NCI-H460 (cell line): ENCODE measurements at regions not wholly inside any gene's neighbourhood (a gene's known extent, or its start where the extent isn't known, plus 50 kb on each side); places are given as distances from the start of the nearest gene placed in this dataset.

Experiments used
- DNase-seq: peaks from one replicate; pipeline ENCODE4 v3.0.0-alpha.2; 2016; ENCODE audit warnings: low read depth; ENCODE audit errors: extremely low read depth

GRCh38 chr4:41388080-41388479 lies 131.4 kb downstream of the UCHL1 start:
- DNase-seq: no peak

DNA sequence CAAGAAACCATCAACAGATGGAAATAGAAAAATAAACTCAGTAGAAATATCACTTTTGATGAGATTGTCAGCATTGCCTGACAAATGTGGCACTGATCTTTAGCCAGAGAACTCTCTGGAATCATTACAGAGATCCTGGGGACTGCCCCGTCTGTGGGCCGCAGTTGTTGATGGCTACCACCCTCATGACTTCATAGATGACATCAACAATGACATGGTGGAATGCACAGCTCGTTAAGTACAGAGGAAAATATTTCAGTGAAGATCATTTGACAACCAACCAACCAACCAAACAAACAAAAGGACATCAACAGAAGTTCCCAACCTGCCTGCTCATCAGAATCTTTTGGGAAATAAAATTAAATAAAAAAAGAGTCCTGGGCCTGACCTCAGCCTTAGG lies 132.6 kb downstream of the UCHL1 start:
- DNase-seq: no peak

GRCh38 chr4:41390661-41391060 lies 133.9 kb downstream of the UCHL1 start:
- DNase-seq: no peak

- no peak for DNase-seq
These were observed 134.5 kb downstream of the UCHL1 start for GRCh38 chr4:41391271-41391670.

- no peak for DNase-seq
These were observed 137.8 kb downstream of the UCHL1 start for GRCh38 chr4:41394481-41394894.

- no peak for DNase-seq
These were observed 139.5 kb downstream of the UCHL1 start for GRCh38 chr4:41396214-41396613.

DNA sequence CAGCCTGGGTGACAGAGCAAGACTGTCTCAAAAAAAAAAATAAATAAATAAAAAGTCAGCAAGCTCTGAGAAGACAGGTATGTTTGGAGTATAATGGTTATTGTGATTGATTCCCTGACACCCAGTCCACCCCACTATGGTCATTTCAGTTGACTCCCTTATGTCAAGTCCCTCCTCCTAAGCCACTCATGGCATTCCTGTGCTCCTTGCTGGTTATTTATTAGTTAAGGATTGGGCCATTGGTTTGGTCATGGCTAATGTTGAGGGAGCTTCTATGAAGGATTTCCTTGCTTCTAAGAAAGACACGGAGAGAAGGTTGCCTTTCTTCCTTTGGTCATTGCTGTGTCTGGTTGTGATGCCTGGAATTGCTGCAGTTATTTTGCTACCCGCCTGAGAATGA lies 140.1 kb downstream of the UCHL1 start:
- no peak for DNase-seq

DNA sequence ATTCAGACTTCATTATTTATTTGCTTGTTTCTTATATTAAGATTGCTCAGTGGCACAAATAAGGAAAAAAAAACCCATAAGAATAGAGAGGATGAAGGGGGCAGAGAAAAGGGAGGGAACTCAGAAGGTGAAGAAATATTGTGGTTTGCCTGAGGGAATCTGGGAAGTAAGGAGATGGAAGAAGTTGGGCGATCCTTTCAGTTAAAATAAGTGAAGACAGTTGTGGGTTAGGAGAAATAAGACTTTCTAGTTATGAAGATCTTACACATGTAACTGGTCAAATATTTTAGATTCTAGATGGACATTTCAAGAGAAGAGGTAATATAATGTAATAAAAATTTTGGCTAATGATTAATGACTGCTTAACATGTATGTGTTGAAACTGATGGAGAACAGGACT lies 138.7 kb upstream of the LIMCH1 start:
- no peak for DNase-seq

- DNase-seq: no peak
These were observed 137.7 kb upstream of the LIMCH1 start for GRCh38 chr4:41400296-41400695.

GRCh38 chr4:41405464-41406112 lies 132.4 kb upstream of the LIMCH1 start:
- peak; percentile 40 for DNase-seq

DNA sequence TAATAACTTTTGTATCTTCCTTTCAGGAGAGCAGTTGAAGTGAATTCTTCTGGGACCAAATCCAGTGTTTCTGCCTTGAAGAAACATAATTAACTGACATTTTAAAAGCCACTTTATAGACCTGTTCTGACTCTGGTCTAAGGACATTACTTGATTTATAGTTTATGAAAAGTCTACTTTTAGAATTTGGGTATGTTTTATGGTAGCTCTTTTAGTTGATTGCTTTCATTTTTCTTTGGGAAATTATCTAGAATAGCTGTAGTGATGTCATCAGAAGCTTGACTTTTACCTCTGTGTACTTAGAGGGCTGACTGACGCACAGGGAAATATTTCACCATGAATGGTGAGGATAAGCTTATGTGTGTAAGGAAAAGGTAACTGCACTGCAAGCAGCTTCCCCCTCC lies 131.8 kb upstream of the LIMCH1 start:
- peak; percentile 90 for DNase-seq

DNA sequence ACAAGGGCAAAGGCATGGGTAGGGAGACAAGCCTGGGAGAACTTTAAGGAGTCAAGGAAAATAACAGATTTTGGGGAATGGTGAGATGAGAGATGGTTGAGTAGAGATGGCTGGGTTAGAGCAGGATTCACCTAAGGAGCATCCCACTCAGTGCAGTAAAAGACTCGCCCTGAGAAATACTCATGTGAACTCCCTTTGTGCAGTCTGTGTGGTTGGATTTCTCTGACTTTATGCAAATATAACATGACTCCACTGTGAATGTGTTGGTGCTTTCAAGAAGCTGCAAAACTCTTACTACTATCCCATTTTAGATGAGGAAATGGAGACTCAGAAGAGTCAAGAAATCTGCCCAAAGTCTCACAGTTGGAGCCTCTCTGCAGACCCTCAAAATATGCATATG lies 129.8 kb upstream of the LIMCH1 start:
- DNase-seq: no peak

DNA sequence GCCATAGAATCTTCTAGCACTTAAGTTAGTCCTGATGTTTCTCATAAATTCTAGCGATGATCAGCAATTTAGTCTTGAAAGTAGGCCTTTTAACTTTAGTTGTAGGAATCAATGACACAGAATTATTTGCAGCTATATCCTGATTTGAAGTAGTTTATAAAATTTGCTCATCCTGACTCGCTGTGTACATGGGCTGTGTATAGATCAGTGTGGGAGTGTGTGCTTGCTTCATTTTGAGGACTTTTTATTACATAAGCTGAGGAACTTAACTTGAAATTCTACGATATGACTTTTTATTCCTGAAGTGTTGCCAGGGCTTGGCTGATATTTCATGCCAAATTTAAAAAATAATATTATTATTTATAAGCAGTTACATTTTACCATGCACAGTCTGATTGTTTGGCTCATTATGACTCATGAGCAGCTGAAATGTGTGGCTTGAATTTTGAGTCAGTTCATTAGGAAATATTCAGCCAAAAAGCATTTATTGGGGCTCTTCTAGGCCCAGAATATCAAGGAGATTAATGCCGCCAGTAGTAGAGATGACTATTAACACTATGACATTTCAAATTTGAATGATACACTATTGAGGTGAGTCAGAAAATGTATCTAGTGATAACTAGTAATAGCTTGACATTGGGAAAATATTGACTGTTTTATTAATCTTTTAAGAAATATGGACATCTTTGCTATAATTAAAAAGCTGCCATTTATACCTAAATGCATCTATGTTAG lies 128.9 kb upstream of the LIMCH1 start:
- DNase-seq: no peak

DNA sequence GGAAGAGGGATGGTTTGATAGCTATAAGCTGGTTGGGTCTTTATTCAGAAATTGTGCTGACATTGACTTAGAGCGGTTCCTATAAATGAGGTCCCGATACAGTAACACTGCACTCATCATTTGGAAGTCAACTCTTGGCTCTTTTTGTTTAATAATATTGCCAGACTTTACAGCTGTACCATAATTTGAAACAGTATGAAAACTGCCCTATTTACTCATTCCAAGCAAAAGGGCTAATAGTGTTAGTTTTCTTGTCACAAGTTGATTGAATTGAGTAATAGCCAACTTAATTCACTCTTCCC lies 128.4 kb upstream of the LIMCH1 start:
- no peak for DNase-seq

DNA sequence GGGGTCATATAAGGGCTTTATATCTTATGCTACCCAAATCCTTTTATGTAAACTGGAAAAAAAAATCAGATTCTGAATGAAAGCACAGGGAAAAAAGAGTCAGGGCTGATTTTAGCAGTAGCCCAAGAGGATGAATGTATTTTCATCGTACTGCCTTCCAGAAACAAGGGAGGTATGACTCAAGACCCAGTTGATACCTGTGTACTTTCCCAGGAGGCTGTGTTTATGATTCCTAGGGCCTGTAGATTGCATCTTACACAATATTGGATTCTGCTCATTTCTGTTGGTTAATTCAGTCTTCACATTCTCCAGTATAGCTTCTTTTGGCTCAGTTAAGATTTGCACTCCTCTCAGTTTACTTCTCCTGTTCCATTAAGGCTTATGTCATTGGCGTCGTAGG lies 127.9 kb upstream of the LIMCH1 start:
- DNase-seq: no peak

DNA sequence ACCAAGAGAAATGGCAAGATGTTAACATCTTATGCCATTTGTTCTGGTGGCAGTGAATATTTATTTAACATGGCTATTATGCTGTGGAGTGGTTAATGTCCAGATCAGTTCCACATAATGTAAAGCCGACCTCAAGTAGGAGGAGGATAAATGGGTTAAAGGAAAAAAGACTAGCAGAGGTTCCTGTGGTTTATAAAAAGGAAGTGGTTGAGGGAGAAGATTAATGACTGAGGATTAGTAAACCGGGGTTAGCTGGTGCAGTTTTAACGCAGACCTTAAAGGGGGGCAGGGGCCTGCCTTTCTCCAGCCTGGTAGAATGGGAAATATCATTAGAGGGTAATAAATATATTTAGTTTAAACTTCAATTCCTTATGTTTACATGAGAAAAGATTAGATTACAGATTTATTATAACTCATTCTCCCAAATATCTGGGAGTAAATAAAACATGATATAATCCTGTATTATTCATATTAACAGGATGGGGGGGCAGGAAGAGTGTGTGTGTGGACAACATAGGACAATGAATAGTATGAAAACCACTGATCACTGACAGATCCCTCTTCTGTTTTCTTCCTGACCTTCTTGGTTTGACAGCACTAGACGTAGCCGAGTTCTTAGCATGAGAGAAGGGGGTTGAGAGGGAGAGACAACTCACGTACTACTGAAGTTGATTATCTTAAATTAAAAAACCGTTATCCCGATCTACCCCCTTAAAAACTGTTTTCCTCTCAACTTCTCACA lies 124.1 kb upstream of the LIMCH1 start:
- DNase-seq: no peak

GRCh38 chr4:41414412-41414779 lies 123.6 kb upstream of the LIMCH1 start:
- DNase-seq: no peak

GRCh38 chr4:41418444-41418843 lies 119.5 kb upstream of the LIMCH1 start:
- no peak for DNase-seq

GRCh38 chr4:41420541-41420940 lies 117.4 kb upstream of the LIMCH1 start:
- no peak for DNase-seq

GRCh38 chr4:41423117-41423516 lies 114.8 kb upstream of the LIMCH1 start:
- DNase-seq: no peak

GRCh38 chr4:41424522-41424921 lies 113.4 kb upstream of the LIMCH1 start:
- DNase-seq: no peak

DNA sequence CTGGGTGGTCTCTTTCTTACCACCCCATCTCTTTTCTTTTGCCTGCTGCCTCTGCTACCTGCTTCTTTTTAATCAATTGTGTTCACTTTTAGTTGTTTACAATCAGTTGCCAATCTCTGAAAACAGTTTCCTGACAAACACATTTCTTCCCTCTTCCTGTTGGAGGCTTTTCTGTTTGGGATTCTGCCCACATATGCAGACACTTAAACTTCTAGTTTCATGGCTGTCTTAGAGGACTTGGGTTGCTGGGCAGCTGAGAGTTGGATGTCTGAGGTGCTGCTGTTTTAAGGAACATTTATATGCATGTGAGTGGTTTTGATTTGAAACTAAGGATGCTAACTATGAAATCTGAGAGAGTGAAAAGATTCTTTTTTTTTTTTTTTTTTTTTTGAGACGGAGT lies 112.3 kb upstream of the LIMCH1 start:
- DNase-seq: no peak
